HL-60 (cell line): ENCODE measurements at regions not wholly inside any gene's neighbourhood (a gene's known extent, or its start where the extent isn't known, plus 50 kb on each side); places are given as distances from the start of the nearest gene placed in this dataset.

ENCODE experiments used
- GABPA ChIP-seq: IDR thresholded peaks from 2 replicates; pipeline ENCODE4 v1.6.1; 2012; ENCODE audit warnings: low read depth
- POLR2AphosphoS5 ChIP-seq: IDR thresholded peaks from 2 replicates; pipeline ENCODE4 v1.6.1; 2012; ENCODE audit warnings: low read depth
- REST ChIP-seq: IDR thresholded peaks from 2 replicates; pipeline ENCODE4 v1.6.1; 2012; ENCODE audit warnings: low read depth; ENCODE audit not compliant: insufficient replicate concordance
- SPI1 ChIP-seq: IDR thresholded peaks from 2 replicates; pipeline ENCODE4 v1.6.1; 2012; ENCODE audit warnings: low read depth, mild to moderate bottlenecking, borderline replicate concordance
- TF ChIP-seq, protein P1 (sequence below): IDR thresholded peaks from one replicate; pipeline ENCODE4 v1.5.1; 2011; ENCODE audit warnings: low read length, control low read depth, inconsistent platforms; ENCODE audit not compliant: insufficient read depth

GRCh38 chr13:95480791-95481780 is 71.4 kb upstream of the CLDN10 start:
- TF ChIP-seq, protein P1, sequence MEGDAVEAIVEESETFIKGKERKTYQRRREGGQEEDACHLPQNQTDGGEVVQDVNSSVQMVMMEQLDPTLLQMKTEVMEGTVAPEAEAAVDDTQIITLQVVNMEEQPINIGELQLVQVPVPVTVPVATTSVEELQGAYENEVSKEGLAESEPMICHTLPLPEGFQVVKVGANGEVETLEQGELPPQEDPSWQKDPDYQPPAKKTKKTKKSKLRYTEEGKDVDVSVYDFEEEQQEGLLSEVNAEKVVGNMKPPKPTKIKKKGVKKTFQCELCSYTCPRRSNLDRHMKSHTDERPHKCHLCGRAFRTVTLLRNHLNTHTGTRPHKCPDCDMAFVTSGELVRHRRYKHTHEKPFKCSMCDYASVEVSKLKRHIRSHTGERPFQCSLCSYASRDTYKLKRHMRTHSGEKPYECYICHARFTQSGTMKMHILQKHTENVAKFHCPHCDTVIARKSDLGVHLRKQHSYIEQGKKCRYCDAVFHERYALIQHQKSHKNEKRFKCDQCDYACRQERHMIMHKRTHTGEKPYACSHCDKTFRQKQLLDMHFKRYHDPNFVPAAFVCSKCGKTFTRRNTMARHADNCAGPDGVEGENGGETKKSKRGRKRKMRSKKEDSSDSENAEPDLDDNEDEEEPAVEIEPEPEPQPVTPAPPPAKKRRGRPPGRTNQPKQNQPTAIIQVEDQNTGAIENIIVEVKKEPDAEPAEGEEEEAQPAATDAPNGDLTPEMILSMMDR, result no peak
- TF ChIP-seq REST (no peak), POLR2AphosphoS5 (no peak), GABPA (no peak), SPI1 (no peak)
